GM12874 (cell line): ENCODE measurements at regions not wholly inside any gene's neighbourhood (a gene's known extent, or its start where the extent isn't known, plus 50 kb on each side); places are given as distances from the start of the nearest gene placed in this dataset.

Experiments used
- CTCF ChIP-seq: IDR thresholded peaks from 2 replicates; pipeline ENCODE4 v1.5.1; 2011; ENCODE audit warnings: low read depth, mild to moderate bottlenecking, control low read depth, low read length, moderate library complexity; ENCODE audit not compliant: insufficient read depth

DNA sequence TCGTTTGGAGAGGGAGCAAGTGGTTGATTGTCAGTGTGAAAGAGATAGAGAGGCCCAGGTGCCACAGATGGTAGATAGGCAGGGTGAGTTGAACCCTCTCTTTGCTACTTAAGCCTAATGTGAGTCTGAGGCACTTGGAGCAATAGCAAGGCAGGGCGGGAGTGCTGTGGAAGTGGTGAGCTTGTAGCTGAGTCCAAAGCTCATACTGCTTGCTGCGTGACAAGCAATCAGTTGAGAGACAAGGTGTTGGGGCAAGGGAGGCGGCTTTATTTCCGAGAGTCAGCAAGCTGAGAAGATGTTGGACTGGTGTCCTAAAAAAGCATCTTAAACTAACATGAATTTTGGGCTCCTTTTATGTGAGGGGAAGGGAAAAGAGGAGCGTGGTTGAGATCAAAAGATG, 112.9 kb upstream of the ZKSCAN2 start:
- TF ChIP-seq CTCF = no peak

DNA sequence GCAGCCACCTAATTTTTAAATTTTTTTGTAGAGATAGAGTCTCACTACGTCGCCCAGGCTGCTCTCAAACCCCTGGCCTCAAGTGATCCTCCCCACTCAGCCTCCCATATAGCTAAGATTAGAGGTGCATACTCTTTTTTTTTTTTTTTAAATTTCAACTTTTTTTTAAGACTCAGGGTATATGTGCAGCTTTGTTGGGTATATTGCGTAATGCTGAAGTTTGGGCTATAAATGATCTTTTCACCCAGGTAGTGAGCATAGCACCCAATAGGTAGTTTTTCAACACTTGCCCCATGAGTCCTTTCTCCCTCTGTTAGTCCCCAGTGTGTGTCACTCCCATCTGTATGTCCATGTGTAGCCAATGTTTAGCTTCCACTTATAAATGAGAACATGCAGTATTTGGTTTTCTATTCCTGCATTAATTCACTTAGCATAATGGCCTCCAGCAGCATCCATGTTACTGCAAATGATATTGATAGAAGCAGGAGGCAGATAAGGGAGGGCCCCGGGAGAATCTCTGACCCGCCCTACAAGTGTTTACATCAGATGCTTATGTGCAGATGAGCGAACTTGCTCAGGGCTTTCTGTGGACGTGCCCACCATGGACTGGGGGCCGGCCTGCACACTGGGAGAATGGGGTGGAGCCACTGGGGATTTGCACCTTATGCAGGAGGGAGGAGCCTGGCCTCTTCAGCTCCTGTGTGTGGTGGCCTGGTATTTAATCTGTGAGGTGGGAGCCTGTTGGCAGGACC, 110.3 kb upstream of the ZKSCAN2 start:
- no peak for TF ChIP-seq CTCF

GRCh38 chr16:25366078-25366477, 108.4 kb upstream of the ZKSCAN2 start:
- no peak for TF ChIP-seq CTCF

- no peak for TF ChIP-seq CTCF
These were observed 86.4 kb upstream of the ZKSCAN2 start for GRCh38 chr16:25344006-25344405.

GRCh38 chr16:25340973-25341372, 83.3 kb upstream of the ZKSCAN2 start:
- TF ChIP-seq CTCF = no peak

- TF ChIP-seq CTCF = no peak
These were observed 60.2 kb upstream of the ZKSCAN2 start for GRCh38 chr16:25317732-25318316.

GRCh38 chr16:25311950-25312349, 54.3 kb upstream of the ZKSCAN2 start:
- TF ChIP-seq CTCF = no peak
